22Rv1 (cell line): ENCODE measurements at regions not wholly inside any gene's neighbourhood (a gene's known extent, or its start where the extent isn't known, plus 50 kb on each side); places are given as distances from the start of the nearest gene placed in this dataset.
"Not testable (repeated sequence)": the region's sequence is repeated elsewhere in the genome, so short reads cannot be mapped to it uniquely, and the experiment has no call there.

Experiments used
- H3K27ac ChIP-seq: fragments of 450-650 bp; 2 replicates; pipeline ENCODE4 v1.5.1; 2017
- ZFX ChIP-seq: fragments of 450-650 bp; IDR thresholded peaks from 2 replicates; pipeline ENCODE4 v1.6.1; 2017; ENCODE audit warnings: antibody characterized with exemption, borderline replicate concordance
- TF ChIP-seq, protein P1 (sequence below): fragments of 450-650 bp; IDR thresholded peaks from 2 replicates; pipeline ENCODE4 v1.5.1; 2017; ENCODE audit warnings: mild to moderate bottlenecking

DNA sequence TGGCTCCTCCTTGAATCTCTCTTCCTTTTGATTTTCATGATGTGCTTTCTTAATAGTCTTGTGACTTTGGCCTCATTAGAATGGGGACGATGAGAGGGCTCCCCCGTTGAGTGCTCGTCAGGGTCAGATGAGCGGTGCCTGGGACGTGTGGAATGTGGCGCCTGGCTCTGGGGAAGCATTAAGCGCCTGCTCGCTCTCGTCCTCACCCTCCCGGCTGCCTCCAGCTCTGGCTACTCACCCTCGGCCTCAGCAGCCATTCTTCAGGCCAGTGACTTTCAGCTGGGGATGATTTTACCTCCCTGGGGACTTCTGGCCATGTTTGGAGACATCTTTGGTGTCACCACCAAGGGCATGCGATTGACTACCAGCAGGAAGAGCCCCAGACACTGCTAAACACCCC, 69.7 kb downstream of the RPS6KA4 start:
- no peak overlapping the region for H3K27ac ChIP-seq
- TF ChIP-seq ZFX, result no peak
- TF ChIP-seq, protein P1, sequence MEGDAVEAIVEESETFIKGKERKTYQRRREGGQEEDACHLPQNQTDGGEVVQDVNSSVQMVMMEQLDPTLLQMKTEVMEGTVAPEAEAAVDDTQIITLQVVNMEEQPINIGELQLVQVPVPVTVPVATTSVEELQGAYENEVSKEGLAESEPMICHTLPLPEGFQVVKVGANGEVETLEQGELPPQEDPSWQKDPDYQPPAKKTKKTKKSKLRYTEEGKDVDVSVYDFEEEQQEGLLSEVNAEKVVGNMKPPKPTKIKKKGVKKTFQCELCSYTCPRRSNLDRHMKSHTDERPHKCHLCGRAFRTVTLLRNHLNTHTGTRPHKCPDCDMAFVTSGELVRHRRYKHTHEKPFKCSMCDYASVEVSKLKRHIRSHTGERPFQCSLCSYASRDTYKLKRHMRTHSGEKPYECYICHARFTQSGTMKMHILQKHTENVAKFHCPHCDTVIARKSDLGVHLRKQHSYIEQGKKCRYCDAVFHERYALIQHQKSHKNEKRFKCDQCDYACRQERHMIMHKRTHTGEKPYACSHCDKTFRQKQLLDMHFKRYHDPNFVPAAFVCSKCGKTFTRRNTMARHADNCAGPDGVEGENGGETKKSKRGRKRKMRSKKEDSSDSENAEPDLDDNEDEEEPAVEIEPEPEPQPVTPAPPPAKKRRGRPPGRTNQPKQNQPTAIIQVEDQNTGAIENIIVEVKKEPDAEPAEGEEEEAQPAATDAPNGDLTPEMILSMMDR, result no peak

DNA sequence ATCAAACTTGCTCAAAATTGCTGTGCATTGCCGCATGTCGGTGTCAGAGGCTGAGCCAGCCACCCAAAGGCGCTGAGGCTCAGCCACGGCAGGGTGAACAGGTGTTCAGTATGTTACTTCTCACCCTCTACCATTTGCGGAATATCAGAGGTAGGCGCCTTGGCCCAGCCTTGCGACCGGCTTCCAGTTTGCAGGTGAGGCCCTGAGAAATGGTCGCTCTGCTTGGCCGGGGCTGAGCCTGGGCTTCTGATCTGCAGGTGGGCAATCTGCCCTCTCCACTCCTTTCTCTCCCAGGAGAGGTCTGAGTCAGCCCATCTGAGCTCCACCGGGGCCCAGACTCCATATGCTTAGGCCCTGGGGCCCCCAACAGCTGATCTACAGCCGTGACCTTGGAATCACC, 71.0 kb downstream of the RPS6KA4 start:
- TF ChIP-seq, protein P1, result no peak
- no peak for TF ChIP-seq ZFX
- no peak overlapping the region for H3K27ac ChIP-seq

DNA sequence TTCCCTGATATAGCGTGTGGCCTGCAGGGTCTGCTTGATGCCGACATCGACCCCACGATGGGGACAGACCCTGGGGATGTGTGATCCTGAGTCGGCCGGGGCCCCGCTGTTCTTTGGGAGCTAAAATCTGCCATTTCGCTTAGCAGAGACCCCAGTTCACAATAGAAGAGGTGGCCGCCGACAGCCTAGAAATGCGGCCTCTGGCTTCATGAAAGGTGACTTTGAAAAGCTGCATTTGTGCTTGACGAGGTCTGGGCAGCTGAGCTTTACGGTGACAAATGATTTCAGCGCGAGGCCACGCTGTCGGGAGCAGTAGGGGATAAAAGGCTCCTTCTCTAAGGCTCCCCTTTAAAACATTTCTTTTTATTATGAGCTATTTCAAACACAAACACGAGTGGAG, 71.7 kb downstream of the RPS6KA4 start:
- TF ChIP-seq ZFX, result no peak
- TF ChIP-seq, protein P1, result no peak
- no peak overlapping the region for H3K27ac ChIP-seq

DNA sequence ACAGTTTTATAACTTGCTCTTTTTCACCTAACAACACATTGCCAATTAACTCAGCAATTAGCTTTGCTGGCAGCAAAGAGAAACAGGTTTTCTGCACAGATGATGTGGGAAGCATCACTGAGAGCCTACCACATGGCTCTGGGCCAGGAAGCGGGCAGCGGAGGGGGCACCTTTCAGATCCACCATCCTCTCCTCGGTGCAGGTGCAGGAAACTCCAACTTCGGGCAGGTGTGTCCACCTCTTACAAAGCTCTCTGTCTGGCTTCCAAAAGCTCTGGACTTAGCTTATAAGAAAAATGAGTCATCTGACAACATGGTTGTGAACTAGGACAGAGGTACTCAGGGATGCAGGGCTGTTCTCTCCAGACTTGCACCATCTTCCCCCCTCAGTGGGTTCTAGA, 77.0 kb downstream of the RPS6KA4 start:
- H3K27ac ChIP-seq, result no peak overlapping the region
- TF ChIP-seq ZFX, result no peak
- TF ChIP-seq, protein P1, result no peak

DNA sequence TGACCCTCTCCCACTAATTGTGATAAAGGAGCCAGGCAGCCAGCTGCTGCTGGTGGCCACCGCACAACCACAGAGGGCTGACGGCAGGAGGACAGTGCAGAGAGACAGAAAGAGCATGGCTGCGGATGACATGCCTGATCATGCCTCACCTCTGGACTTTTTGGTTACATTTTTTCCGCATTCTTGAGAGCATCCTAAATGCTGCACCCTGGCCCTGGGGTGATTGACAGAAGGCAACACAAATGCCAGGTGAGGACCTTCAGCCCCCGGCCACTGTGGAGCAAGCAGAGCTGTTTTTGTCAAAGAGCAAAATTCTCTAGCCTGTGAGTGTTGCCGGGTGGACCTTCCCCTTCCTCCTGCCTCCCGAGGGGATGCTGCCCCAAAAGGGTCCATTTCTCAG, 78.5 kb downstream of the RPS6KA4 start:
- H3K27ac ChIP-seq, result no peak overlapping the region
- TF ChIP-seq ZFX, result no peak
- TF ChIP-seq, protein P1, result no peak

DNA sequence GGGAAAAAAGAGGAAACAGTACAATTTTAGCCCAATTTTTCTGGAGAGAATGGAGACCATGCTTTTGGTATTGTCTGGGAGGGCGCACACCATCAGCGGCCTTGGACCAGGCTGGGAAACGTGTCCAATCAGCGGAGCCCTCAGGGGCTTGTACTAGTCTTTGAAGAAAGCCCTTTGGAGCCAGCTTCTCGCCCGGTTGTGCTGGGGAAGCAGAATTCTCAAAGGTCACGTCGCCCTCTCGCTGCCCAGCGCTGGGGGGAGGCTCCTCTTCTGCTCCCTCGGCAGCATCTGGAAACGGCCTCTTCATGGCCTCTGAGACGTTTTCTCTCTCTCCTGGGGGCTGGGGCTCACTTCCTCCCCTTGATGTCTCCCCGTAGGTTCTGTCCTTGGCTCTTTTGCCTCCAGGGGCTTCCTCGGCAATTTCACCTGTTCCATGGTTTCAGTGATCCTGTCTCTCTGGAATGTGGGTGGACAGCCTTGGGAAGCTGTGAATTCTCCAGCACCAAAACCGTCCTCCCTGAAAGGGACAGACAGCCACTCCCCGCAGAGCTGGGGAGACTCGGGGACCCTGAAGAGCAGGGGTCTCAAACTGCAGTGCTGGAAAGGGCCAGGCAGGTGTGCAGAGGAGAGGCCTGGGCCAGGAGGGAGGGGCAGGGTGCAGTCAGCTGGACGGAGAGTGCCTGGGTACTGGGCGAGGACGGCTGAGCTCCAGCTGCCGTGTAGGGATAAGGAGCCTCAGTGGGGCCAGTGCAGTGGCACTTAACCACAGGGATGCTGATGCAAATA, 80.2 kb downstream of the RPS6KA4 start:
- H3K27ac ChIP-seq, result no peak overlapping the region
- TF ChIP-seq, protein P1, result no peak
- TF ChIP-seq ZFX, result no peak

DNA sequence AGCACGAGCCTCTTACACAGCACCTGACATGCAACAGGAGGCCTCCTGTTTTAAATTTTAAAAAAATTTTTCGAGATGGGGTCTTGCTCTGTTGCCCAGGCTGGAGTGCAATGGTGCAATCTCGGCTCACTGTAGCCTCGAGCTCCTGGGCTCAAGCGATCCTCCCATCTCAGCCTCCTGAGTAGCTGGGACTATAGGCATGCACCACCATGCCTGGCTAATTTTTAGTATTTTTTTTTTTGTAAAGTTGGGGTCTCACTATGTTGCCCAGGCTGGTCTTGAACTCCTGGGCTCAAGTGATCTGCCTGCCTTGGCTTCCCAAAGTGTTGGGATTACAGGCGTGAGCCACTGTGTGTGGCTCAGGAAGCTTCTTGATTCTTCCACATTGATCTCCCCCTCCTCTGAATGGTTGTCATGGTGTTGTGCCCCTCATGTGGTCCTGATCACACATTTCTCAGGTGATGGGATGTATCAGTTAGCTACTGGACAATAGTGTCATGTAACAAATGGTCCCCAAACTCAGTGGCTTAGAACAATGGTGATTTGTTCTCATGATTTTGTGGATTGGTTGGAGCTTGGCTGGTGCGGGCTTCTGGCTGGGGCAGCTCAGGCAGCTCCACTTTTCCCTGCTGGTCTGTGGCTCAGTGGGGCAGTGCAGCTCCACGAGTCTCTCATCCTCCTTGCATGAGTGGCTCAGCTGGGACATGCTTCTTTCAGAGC, 81.0 kb downstream of the RPS6KA4 start:
- H3K27ac ChIP-seq, result not testable (repeated sequence)
